HCT116 (cell line): ENCODE measurements at regions not wholly inside any gene's neighbourhood (a gene's known extent, or its start where the extent isn't known, plus 50 kb on each side); places are given as distances from the start of the nearest gene placed in this dataset.

Experiments used
- ATAC-seq: fragments of 200-7000 bp; cut with Tn5 transposase; 2 replicates; pipeline ENCODE4 v1.9.1; 2020; ENCODE audit warnings: mild to moderate bottlenecking, moderate library complexity
- BruUV-seq: library from RNA; stranded (reverse); fragments of 400-500 nt; replicated peaks from 2 replicates; lab custom pipeline; 2021; lab: Mats Ljungman, UMichigan
- CTCF ChIA-PET: fragments of 300-600 bp; sonication (Branson Sonifier 250); formaldehyde crosslinking; loops from one replicate; lab custom pipeline; 2021; ENCODE audit warnings: antibody characterized with exemption; lab: Charles Lee
- POLR2A ChIA-PET: fragments of 300-600, 350-600 bp; sonication (Branson Sonifier 250); formaldehyde crosslinking; loops from one replicate; lab custom pipeline; 2021; ENCODE audit warnings: antibody characterized with exemption; lab: Charles Lee
- RAD21 ChIA-PET, 2 experiments: fragments of 300-600 bp; sonication (Branson Sonifier 250); formaldehyde crosslinking; loops; one replicate each; lab custom pipeline; 2023; ENCODE audit warnings: low total read pairs in 2 of 2; ENCODE audit not compliant: uncharacterized antibody in 2 of 2, unreplicated experiment in 2 of 2, low non-redundant PET in 1 of 2; lab: Charles Lee
- DNase-seq: peaks from one replicate; pipeline ENCODE4 v3.0.0-alpha.2; 2010; ENCODE audit warnings: low read depth, low spot score
- H2AFZ ChIP-seq: fragments of 200-600 bp; shearing (Covaris generic), sonication (generic); 2 replicates; pipeline ENCODE4 v1.6.1; 2017; ENCODE audit warnings: low read depth, mixed run types, mixed read lengths, antibody characterized with exemption, low read length; ENCODE audit not compliant: poor library complexity, severe bottlenecking
- H3K27ac ChIP-seq: 2 replicates; pipeline ENCODE4 v1.5.1; 2012; ENCODE audit warnings: low read depth, low read length
- H3K27me3 ChIP-seq: fragments of 200-600 bp; sonication (generic); 2 replicates; pipeline ENCODE4 v1.6.1; 2016; ENCODE audit warnings: mixed run types, low read length, mixed read lengths; ENCODE audit not compliant: insufficient read depth
- H3K36me3 ChIP-seq, 2 experiments: fragments of 200-500 bp in 1 of 2; fragments of 200-600 bp in 1 of 2; sonication (Bioruptor generic) in 1 of 2; sonication (generic) in 1 of 2; 2 replicates each; pipeline versions ENCODE4 v1.5.1 to v1.6.1; 2014 to 2016; ENCODE audit warnings: low read length in 2 of 2, inconsistent platforms in 1 of 2, mixed read lengths in 1 of 2, mixed run types in 1 of 2; ENCODE audit not compliant: insufficient read depth in 2 of 2, control insufficient read depth in 1 of 2
- H3K4me1 ChIP-seq, 2 experiments: fragments of 200-600 bp in 1 of 2; sonication (generic) in 1 of 2; 2 replicates each; pipeline versions ENCODE4 v1.5.1 to v1.6.1; 2012 to 2017; ENCODE audit warnings: low read length in 2 of 2, inconsistent platforms in 1 of 2, mild to moderate bottlenecking in 1 of 2, mixed read lengths in 1 of 2, mixed run types in 1 of 2, moderate library complexity in 1 of 2; ENCODE audit not compliant: insufficient read depth in 2 of 2, control insufficient read depth in 1 of 2
- H3K4me2 ChIP-seq: fragments of 200-600 bp; sonication (generic); 2 replicates; pipeline ENCODE4 v1.6.1; 2017; ENCODE audit warnings: mixed run types, low read length, mixed read lengths
- H3K4me3 ChIP-seq, 2 experiments: fragments of 200-600 bp in 1 of 2; sonication (generic) in 1 of 2; replicated peaks in 1 of 2; 2 replicates each; pipeline ENCODE4 v1.5.1; 2011 to 2016; ENCODE audit warnings: low read length in 2 of 2, control low read depth in 1 of 2, low read depth in 1 of 2, mild to moderate bottlenecking in 1 of 2, mixed read lengths in 1 of 2, mixed run types in 1 of 2
- H3K79me2 ChIP-seq: fragments of 200-600 bp; sonication (generic); 2 replicates; pipeline ENCODE4 v1.6.1; 2017; ENCODE audit warnings: mild to moderate bottlenecking, mixed run types, low read length, moderate library complexity, mixed read lengths; ENCODE audit not compliant: insufficient read depth
- H3K9ac ChIP-seq: fragments of 200-600 bp; sonication (generic); 2 replicates; pipeline ENCODE4 v1.6.1; 2016; ENCODE audit warnings: low read length, mixed read lengths
- H3K9me2 ChIP-seq: fragments of 200-600 bp; sonication (generic), shearing (Covaris generic); 2 replicates; pipeline ENCODE4 v1.6.1; 2017; ENCODE audit warnings: mixed run types, mild to moderate bottlenecking, moderate library complexity; ENCODE audit not compliant: insufficient read depth
- H3K9me3 ChIP-seq, 2 experiments: fragments of 200-500 bp in 1 of 2; fragments of 200-600 bp in 1 of 2; sonication (Bioruptor generic) in 1 of 2; sonication (generic) in 1 of 2; 2 replicates each; pipeline ENCODE4 v1.6.1; 2014 to 2017; ENCODE audit warnings: low read length in 2 of 2, mixed read lengths in 2 of 2, inconsistent platforms in 1 of 2, low read depth in 1 of 2, mild to moderate bottlenecking in 1 of 2, mixed run types in 1 of 2, moderate library complexity in 1 of 2; ENCODE audit not compliant: control insufficient read depth in 1 of 2, insufficient read depth in 1 of 2
- H4K20me1 ChIP-seq: fragments of 200-600 bp; sonication (generic), shearing (Covaris generic); 2 replicates; pipeline ENCODE4 v1.6.1; 2017; ENCODE audit warnings: mixed run types, mild to moderate bottlenecking, moderate library complexity; ENCODE audit not compliant: insufficient read depth
- CBX3 ChIP-seq: IDR thresholded peaks from 2 replicates; pipeline ENCODE4 v1.6.1; 2012; ENCODE audit warnings: low read depth
- CEBPB ChIP-seq: IDR thresholded peaks from 2 replicates; pipeline ENCODE4 v1.6.1; 2012; ENCODE audit warnings: low read depth
- EGR1 ChIP-seq: IDR thresholded peaks from 2 replicates; pipeline ENCODE4 v1.6.1; 2012; ENCODE audit warnings: low read depth
- ELF1 ChIP-seq: IDR thresholded peaks from 2 replicates; pipeline ENCODE4 v1.6.1; 2012; ENCODE audit warnings: low read depth, borderline replicate concordance
- EZH2phosphoT487 ChIP-seq: fragments of 200-600 bp; IDR thresholded peaks from 2 replicates; pipeline ENCODE4 v1.6.1; 2018; ENCODE audit warnings: antibody characterized with exemption, borderline replicate concordance
- FOSL1 ChIP-seq: IDR thresholded peaks from 2 replicates; pipeline ENCODE4 v1.6.1; 2012; ENCODE audit warnings: low read depth
- JUND ChIP-seq: IDR thresholded peaks from 2 replicates; pipeline ENCODE4 v1.6.1; 2012
- MAX ChIP-seq: IDR thresholded peaks from 2 replicates; pipeline ENCODE4 v1.6.1; 2012
- POLR2A ChIP-seq: IDR thresholded peaks from 2 replicates; pipeline ENCODE4 v1.7.0; 2011; ENCODE audit warnings: borderline replicate concordance; ENCODE audit not compliant: insufficient read depth, insufficient read length; ENCODE audit errors: extremely low read depth
- POLR2AphosphoS5 ChIP-seq: IDR thresholded peaks from 2 replicates; pipeline ENCODE4 v1.6.1; 2011; ENCODE audit warnings: mild to moderate bottlenecking, low read depth, low read length, moderate library complexity
- RAD21 ChIP-seq: IDR thresholded peaks from 2 replicates; pipeline ENCODE4 v1.6.1; 2012; ENCODE audit warnings: low read depth, mild to moderate bottlenecking
- SIN3A ChIP-seq: IDR thresholded peaks from 2 replicates; pipeline ENCODE4 v1.6.1; 2012; ENCODE audit warnings: low read depth
- SP1 ChIP-seq: IDR thresholded peaks from 2 replicates; pipeline ENCODE4 v1.6.1; 2012; ENCODE audit warnings: low read depth
- SRF ChIP-seq: IDR thresholded peaks from 2 replicates; pipeline ENCODE4 v1.6.1; 2012; ENCODE audit warnings: low read depth
- TCF7L2 ChIP-seq: IDR thresholded peaks from 2 replicates; pipeline ENCODE4 v1.7.0; 2011; ENCODE audit warnings: borderline replicate concordance, inconsistent platforms; ENCODE audit not compliant: insufficient read depth, insufficient read length; ENCODE audit errors: extremely low read depth
- YY1 ChIP-seq: IDR thresholded peaks from 2 replicates; pipeline ENCODE4 v1.6.1; 2011; ENCODE audit warnings: low read length, low read depth, moderate library complexity, mild to moderate bottlenecking; ENCODE audit not compliant: insufficient replicate concordance; ENCODE audit errors: extremely low read depth
- ZBTB33 ChIP-seq: IDR thresholded peaks from 2 replicates; pipeline ENCODE4 v1.6.1; 2011; ENCODE audit warnings: mild to moderate bottlenecking, low read length, moderate library complexity; ENCODE audit not compliant: insufficient replicate concordance; ENCODE audit errors: extremely low read depth
- ZFX ChIP-seq: fragments of 450-650 bp; IDR thresholded peaks from 2 replicates; pipeline ENCODE4 v1.6.1; 2017
- ZNF274 ChIP-seq: fragments of 200-500 bp; sonication (Bioruptor generic); IDR thresholded peaks from 2 replicates; pipeline ENCODE4 v1.6.1; 2014; ENCODE audit warnings: mild to moderate bottlenecking, low read depth, low read length, inconsistent platforms
- intact Hi-C: fragments of 100-400 bp; cut with micrococcal nuclease; formaldehyde crosslinking; loops from 2 replicates; pipeline ENCODE4 v1.10.0; 2022

- no peaks in the 10 kb centered on the region for H3K4me1 ChIP-seq
- CTCF ChIA-PET = no interaction called here
- RAD21 ChIA-PET = no interaction called here
- H3K27me3 ChIP-seq = no peaks in the 10 kb centered on the region
- DNase-seq = no peak
- no peaks in the 10 kb centered on the region for H3K79me2 ChIP-seq
- H3K4me2 ChIP-seq = no peak overlapping the region
- H3K4me3 ChIP-seq = no peak overlapping the region
- BruUV-seq = no TSS peak
- H3K27ac ChIP-seq = no peak overlapping the region
- no peak overlapping the region for H2AFZ ChIP-seq
- no peaks in the 10 kb centered on the region for H4K20me1 ChIP-seq
- no peak for ATAC-seq
- POLR2A ChIA-PET = no interaction called here
- no peak overlapping the region for H3K9ac ChIP-seq
- intact Hi-C loops = no loop called here
- no peaks in the 10 kb centered on the region for H3K36me3 ChIP-seq
- H3K9me3 ChIP-seq = peaks cover 4 to 15% of the 10 kb centered on the region in 2 experiments; a peak in 3 of 4 replicates
- TF ChIP-seq TCF7L2 (no peak), FOSL1 (no peak), POLR2AphosphoS5 (no peak), CBX3 (no peak), ZBTB33 (no peak), SIN3A (no peak), CEBPB (no peak), EZH2phosphoT487 (no peak)
- no peaks in the 10 kb centered on the region for H3K9me2 ChIP-seq
These were observed 1072.1 kb downstream of the JRKL start for GRCh38 chr11:97461934-97462333.

GRCh38 chr11:97463891-97464290 is 1074.1 kb downstream of the JRKL start:
- no TSS peak for BruUV-seq
- Histone ChIP-seq H3K27ac (no peak overlapping the region), H3K9me2 (no peaks in the 10 kb centered on the region), H3K4me1 (no peaks in the 10 kb centered on the region), H3K27me3 (no peaks in the 10 kb centered on the region), H2AFZ (no peak overlapping the region), H3K36me3 (no peaks in the 10 kb centered on the region), H3K9me3 (peaks cover 4 to 15% of the 10 kb centered on the region in 2 experiments; a peak in 3 of 4 replicates), H3K9ac (no peak overlapping the region), H4K20me1 (no peaks in the 10 kb centered on the region), H3K4me3 (no peak overlapping the region), H3K4me2 (no peak overlapping the region), H3K79me2 (no peaks in the 10 kb centered on the region)
- DNase-seq (no peak), ATAC-seq (no peak)
- ChIA-PET RAD21 (no interaction called here), POLR2A (no interaction called here), CTCF (no interaction called here)
- intact Hi-C loops = no loop called here
- no peak for TF ChIP-seq POLR2A
- TF ChIP-seq ZNF274 = no peak
- TF ChIP-seq TCF7L2 = no peak
- TF ChIP-seq MAX = no peak
- TF ChIP-seq RAD21 = no peak
- no peak for TF ChIP-seq JUND
- no peak for TF ChIP-seq SRF
- TF ChIP-seq CEBPB = no peak
- TF ChIP-seq ELF1 = no peak
- TF ChIP-seq EGR1 = no peak
- no peak for TF ChIP-seq POLR2AphosphoS5
- no peak for TF ChIP-seq ZFX
- no peak for TF ChIP-seq SP1
- TF ChIP-seq YY1 = no peak
- TF ChIP-seq EZH2phosphoT487 = no peak
- no peak for TF ChIP-seq ZBTB33
